ENCODE measurements at regions not wholly inside any gene's neighbourhood (a gene's known extent, or its start where the extent isn't known, plus 50 kb on each side); places are given as distances from the start of the nearest gene placed in this dataset.

DNA sequence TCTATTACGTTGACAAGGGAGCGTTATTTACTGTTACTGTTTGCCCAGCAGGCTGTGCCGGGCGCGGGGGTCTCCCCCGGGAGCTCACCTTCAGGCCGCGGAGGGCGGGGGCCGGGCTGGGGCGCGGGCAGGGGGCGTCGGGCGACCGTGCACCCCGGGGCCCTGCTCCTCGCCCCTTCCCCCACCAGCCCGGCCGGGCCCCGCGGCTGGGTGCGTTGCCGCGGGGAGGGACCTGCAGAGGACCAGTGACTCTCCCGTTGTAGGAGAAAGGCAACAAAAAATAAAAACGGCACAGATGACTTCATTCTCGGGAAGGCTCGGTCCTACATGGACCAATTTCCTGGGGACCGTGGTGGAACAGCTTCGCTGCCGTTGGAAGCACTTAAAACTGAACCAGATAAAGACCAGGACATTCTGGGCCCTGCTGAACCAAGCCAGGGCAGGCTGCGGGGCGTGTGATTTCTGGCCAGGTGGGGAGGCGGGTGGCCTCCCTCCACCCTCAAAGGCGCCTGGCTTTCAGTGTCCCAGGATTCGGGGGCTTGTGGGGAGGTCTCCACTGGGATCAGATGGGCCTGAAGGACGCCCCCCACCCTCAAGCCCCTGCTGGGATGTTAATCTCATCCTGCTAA, 57.4 kb downstream of the IGLL1 start:
- peak; percentile 43 for DNase-seq (ENCODE audit: low spot score)

DNA sequence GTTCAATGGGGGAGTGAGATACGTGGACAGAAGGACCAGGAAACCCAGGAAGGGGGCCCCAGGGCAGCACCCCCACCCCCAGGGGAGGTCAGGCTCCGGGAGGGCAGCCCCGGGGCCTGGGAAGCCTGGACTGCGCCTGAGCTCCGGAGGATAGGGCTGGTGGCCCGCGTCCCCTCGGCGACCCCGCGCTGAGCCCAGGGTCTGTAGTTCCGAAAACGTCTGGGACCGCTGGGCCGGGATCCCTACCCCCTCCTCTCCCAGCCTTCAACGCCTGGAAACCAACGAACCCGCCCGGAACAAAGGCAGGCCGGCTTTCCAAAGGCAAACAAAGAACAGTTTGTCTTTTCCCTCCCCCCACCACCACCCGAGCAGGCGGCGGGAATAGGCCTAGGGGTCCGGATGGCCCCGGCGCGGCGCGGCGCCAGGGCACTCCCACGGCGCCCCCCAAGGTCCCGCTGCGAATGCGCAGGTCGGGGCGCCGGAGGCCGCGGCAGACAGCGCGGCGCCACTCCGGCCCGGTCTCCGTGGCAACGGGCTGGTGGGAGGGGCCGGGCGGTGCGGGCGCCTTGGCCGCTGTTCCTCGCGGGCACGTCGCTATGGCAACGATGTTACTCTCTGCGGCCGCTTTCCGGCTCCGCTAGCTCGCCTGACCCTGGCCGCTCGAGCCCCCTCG, 58.5 kb downstream of the IGLL1 start:
- DNase-seq (ENCODE audit: low spot score), result peak; percentile 99

DNA sequence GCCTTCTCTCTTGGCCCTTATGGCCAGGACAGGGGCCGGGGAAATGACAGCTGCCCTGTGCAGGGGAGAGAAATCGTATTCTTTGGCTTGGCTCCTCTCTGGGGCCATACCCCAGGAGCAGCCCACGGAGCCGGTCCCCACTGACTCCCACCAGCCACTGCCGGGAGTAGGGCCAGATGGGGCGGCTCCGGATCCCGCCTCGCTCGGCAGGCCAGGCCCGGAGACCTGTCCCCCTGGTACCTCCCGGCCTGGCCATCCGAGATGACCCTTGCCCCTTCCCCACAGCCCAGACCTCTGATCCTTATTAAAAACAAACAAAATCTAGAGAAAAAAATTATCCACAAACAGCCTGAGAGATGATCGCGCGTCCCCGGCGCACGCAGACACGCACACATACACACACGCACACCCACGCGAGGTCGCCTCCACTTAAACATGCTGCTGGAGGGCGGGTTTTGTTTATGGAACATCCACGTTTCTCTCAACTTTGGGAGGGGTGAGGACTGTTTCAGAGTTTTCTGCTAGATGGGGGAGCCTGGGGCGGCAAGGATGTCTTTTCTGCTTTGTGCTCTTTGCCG, 59.1 kb downstream of the IGLL1 start:
- peak; percentile 52 for DNase-seq (ENCODE audit: low spot score)

DNA sequence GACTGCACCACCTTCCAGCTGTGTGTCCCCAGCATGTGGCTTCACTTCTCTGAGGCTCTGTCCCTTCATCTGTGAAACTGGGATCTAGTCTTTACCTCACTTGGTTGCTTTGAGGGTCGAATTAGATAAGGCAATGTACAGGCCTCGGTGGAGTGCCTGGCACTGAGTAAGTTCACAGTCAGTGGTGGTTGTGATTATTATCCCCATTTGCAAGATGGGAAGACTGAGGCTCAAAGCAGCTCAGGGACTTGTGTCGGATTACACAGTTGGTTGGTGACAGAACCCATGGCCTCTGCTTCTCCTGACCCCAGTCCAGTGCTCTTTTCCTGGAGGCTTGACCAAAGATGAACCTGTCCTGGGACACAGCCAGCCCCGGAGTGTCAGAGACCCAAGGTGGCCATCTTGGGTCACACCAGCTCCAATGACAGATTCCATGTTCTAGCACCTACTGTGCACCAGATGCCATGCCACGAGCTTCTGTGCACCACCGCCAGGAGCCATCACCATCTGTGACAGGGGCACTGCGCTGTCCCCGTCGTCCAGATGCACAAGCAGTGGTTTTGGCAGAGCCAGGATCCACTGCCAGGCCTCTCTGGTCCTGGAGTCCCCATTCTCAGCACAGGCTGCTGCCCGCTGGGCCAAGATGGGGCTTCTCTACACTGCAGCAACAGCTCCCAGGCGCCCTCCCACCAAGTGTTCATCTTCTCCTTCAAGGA, 60.5 kb downstream of the IGLL1 start:
- DNase-seq (ENCODE audit: low spot score), result no peak

DNA sequence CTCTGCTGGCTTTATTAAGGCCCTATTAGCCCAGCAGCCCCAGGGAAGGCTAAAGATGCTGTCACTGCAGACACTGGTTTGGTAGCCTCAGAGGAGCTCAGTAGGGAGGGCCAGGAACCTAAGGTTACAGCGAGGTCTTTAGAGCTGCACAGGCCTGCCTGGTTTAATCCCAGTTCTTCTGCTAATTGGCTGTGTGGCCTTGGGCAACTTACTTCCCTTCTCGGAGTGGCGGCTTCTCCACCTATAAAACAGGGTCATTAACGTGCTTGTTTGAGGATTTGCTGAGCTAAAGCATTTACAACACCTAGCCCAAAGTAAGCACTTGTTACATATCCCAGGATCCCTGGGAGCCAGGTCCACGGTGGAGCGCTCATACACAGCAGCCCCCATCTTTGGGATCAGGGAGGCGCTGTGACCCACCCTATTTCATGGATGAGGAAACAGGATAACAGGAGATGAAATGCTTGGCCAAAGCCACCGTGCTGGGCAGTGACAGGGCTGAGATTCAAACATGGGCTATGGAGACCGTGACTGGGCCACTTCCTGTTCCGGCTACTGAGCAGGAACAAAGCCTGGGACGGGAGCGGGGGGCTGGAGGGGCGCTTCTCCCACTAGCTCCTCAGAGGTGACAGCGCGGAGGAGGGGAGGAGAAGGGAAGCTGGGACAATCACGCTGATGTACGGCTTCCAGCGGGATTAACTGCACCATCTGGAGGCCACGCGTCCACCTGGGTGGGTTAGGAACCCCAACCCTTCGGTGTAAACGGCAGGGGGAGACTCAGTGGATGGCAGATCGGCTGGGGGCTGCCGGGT, 61.5 kb downstream of the IGLL1 start:
- DNase-seq (ENCODE audit: low spot score), result no peak

DNA sequence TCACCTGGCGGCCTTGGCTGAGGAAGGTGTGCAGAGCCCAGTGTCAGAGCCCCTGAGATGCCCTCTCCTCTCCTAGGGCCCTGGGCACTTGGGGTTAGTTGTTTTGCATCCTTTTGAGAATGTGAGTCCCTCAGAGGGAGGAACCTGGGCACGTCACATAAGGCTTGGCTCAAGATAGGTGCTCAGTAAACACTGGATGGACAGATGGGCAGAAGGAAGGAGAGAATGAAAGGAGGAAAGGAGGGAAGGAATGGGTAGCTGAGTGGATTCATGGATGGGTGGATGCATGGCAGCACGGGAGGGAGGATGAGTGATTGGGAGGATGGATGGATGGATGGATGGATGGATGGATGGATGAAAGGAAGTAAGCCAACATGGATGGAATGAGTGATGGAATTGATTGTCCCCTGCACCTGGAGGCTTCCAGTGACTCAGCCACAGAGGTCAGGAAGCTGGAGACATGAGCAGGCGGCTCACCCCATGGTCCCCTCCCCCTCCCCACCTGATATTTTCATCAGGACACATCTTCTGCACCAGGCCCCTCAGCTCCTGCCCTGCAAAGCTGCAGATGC, 62.2 kb downstream of the IGLL1 start:
- DNase-seq (ENCODE audit: low spot score), result no peak

DNA sequence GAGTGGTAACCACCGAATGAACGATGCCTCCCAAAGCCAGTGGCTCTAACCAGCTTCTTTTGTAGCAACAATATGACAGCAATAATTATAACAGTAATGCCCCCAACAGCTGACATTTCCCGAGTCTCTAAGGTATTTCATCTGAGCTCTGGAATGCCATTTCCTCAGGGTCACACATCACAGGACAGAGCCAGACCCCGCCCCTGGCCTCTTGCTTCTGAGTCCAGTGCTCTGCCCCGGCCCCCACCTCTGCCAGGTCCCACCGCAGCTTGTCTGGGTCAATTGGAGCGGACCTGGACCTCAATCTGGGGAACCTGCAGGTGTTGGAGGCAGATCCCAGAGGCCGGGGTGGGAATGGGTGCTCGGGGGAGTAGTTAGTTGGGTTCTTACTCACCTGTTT, 63.8 kb downstream of the IGLL1 start:
- DNase-seq (ENCODE audit: low spot score), result no peak

DNA sequence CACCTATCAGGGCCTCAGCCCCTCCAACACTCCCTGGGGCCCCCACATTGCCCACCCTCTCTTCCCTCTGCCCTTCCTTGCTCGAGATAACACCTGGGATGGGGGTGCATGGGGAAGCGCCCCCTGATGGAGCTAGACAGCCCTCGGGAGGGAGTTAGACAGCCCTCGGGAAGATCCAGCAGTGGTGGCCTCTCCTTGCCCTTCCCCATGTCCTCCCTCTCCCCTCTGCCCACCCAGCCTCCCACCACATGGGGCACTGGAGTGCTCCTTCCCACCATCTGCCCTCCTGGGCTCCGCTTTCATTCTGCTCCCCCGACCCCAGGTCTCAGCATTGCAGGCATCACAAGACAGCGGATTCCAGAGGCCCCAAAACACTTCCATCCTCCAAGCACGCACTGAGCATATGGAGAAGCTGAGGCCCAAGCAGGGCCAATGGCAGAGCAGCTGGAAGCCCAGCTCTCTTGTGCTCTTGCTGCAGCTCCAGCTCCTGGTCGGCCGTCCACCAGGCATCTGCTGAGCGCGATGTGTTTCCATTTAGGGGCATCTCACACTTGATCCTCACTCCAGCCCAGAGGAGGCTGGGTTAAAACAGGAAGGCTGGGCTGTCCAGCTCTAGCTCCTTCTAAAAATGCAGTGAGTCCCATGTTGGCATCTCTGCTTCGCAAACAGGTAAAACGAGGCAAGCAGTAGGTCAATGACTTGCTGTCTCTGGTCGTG, 65.6 kb downstream of the IGLL1 start:
- no peak for DNase-seq (ENCODE audit: low spot score)

DNA sequence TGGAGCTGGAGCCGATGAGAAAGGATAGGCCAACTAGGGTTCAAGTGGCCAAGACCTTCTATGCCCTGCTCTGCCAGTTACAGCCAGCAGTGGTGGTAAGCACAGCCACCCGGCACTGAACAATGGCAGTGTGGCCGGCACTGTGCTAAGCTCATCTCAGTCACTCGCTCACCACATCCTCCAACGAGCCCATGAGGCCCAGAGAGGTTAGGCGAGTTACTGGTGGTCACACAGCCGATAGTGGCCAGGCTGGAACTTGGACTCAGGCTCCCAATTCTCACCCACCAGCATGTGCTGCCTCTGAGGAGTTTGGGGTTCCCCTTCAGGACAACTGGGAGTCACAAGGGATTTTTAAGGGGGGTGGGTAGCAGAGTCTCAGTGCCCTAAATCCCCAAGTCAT, 66.4 kb downstream of the IGLL1 start:
- no peak for DNase-seq (ENCODE audit: low spot score)

DNA sequence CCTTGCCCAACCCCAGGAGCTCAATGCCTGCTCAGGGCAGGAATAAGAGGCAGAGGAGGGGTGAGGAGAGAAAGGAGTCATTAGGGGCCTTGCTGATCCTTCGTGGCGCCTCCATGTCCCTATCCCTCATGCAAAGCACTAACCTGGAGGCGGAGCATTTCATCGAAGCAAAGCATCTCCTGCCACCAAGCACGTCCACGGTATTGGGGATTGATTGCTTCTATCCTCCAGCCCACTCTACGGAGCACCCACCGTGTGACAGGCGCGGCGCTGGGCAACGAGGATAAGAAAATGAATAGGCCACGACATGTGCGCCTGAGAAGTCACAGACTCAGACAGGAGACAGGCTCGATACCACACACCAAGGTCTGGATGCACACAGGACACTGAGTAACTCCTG, 67.0 kb downstream of the IGLL1 start:
- no peak for DNase-seq (ENCODE audit: low spot score)

DNA sequence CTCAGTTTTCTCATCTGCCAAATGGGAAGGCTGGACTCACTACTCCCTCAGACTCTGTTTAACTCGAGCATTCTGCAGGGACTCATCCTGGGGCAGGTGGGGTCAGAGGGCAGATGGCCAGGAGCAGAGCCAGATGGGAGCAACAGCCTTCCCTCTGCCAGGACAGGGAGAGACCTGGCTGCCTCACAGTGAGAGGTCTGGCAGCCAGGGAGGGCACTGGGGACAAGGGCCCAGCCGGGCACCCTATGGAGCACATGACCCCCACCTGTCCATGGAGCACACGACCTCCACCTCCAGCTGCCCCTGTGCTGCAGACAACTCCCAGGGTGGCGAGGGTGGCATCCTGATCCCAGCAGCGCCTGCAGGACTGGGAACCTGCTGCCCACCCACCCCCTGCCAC, 67.4 kb downstream of the IGLL1 start:
- no peak for DNase-seq (ENCODE audit: low spot score)

DNA sequence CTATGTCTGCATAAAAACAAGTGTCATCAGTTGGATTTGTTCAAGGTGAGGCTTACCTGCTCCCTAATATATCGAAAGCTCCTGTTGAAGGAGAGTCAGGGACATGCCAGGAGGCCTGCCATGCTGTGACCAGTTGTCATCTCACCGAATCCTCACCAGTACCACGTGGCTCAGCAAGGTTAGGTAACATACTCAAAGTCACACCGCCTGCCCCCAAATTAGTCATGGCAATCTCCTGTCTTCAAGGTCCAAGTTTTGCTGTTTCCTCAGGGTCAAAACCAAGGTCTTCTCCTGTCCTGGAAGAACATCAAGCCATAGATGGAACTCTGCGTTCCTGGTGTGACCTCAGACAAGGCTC, 67.8 kb downstream of the IGLL1 start:
- no peak for DNase-seq (ENCODE audit: low spot score)

DNA sequence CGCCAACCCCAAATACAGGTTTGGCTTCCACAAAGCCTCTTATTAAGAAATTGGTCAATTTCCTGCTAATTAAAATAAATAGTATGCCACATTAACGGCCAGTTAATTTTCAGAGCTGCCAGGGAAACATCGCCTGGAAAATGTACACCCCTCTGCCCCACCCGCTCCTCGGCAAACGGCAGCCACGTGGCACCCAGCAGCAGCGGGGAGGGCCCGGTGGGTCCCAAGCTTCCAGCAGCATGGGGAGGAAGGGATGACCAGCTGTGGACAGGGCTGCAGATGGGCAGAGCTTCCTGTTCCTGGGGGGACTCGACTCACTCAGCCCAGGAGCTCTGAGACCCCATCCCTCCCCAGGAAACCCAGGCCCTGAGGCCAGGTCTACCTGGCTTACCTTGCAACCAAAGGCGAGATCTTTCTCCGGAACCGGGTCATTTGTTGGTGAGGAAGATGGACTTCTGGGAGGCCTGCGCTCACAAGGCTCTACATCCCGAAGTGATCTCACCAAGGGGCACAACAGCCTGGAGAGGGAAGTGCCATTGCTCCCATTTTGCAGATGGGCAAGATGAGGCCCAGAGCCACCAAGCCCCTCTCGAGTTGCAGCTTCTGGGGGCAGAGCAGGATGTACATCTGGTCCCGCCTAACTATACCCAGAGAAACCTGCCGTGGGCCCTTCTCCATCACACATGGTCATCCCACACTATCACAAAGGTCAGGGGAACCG, 68.3 kb downstream of the IGLL1 start:
- DNase-seq (ENCODE audit: low spot score), result no peak

DNA sequence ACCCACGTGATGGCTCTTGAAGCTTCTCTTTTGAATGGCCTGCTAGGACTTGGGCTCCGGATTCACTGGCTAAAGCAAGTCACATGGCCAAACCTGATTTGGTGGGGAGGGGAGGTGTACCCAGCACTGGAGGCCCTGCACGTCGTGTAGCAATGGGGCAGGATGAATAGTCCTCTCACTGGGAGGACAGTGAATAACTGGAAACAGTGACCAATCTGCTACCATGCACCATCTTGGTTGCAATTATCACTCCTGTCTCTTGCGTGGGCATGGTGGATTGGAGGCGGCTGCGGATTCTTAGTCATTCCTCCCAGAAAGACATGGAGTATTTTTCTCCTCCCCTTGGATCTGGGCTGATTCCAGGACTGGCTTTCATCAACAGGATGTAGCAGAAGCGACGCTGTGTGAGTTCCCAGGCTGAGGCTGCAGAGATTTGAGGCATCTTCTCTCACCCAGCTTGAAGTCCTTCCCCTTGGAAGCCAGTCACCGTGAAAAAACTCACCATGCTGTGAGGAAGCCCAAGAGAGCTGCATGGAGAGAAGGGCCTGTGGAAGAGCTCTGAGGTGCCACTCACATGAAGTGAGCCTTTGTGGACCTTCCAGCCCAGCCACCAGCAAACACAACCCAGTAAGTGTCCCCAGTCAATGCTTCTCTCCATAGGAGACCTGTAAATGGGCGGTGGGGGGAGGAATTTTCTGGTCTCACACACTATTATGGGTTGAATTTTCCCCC, 70.4 kb downstream of the IGLL1 start:
- no peak for DNase-seq (ENCODE audit: low spot score)

DNA sequence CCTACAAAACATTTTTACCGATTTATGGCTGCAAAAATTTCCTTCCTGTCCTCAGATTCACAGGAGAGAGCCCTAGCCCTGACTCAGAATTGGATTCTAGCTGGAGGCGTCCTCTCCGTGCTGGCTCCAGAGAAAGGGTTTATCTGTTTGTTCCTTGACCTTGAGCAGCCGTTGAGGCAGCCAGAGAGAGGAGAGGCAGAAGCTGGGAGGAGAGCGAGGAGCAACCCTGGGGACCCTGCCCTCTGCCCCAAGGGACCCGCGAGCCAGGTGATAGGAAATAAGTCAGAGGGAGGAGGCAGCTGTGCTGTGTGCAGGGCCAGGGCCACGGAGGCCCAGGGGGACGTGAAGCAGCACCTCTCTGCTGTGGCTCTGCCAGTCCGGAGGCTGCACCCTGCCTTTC, 75.6 kb downstream of the IGLL1 start:
- DNase-seq (ENCODE audit: low spot score), result no peak

DNA sequence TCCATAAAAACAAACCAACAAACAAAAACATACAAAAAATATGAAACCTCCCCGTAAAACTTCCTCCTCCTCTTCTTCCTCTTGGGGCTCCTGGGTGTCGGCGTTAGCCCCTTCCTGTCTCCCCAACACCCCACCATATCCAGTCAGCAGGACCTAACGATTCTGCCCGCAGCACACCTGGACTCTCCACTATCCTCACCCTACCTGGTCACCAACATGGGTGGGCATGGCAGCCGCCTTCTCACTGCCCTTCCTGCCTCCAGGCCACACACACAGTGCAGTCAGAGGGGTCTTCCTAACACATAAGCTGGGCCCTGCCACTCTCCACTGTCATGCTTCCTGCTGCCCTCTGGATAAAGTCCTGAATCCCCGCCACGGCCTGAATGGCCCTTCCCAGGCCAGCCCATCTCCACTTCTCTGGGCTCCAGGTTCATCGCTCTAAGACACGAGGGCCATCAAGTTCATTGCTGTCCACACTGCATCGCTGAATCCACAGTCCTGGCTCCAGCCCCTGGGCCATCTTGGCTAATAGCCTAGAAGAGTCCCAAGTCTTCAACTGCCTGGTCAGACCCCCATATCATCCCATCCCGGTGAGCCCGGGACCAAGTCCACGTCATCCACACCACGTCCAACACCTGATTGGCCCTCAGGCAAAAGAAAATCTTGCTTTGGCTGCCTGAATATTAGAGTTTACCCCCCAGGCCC, 76.2 kb downstream of the IGLL1 start:
- DNase-seq (ENCODE audit: low spot score), result no peak

DNA sequence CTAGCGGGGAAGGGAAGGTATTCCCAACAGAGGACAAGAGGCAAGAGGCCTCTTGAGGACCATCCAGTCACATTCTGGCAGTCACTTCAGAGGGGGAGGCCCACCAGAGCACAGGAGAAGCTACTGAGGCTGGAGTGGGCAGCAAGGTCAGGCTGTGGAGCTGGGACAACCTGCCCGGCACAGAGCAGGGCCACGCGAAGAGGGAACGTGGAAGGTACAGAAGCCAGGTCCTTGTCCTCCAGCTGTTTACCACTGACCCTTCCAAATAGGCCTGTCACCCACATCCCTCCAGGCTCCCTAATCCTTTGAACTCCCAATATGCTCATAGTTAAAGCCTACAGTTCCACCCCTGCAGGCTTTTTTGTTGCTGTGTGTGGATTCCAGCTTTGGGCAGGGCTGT, 76.9 kb downstream of the IGLL1 start:
- DNase-seq (ENCODE audit: low spot score), result no peak

DNA sequence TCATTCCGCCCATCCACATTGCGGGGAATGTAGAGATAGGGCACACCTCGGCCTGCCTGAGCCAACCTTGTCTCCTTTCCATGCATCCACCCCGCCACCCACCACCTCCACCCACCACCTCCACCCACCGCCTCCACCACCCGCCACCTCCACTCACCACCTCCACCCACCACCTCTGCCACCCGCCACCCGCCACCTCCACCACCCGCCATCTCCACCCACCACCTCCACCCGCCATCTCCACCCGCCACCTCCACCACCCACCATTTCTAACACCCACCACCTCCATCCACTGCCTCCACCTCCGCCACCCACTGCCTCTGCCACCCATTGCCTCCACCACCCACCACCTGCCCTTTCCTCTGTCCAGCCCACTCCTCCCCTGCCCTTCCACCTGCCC, 78.4 kb downstream of the IGLL1 start:
- no peak for DNase-seq (ENCODE audit: low spot score)

DNA sequence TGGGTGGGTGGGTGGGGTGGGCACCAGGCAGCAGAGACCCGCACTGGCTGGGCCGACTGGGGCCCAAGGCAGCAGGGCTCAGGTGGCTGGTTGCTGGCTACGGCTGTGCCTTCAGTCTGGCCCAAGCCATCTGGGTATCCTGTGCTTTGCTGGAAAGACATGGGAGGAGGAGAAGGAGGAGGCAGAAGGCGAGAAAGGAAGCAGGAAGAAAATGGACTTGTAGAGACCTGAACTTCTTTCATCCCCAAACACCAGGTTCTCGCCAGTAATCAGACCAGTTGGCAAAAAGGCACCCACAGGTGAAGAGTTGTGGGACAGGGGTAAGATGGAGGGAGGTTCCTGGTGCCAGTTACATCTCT, 78.8 kb downstream of the IGLL1 start:
- DNase-seq (ENCODE audit: low spot score), result no peak

Measured in AG08396 (cell line).